ENCODE measurements at regions not wholly inside any gene's neighbourhood (a gene's known extent, or its start where the extent isn't known, plus 50 kb on each side); places are given as distances from the start of the nearest gene placed in this dataset.

DNA sequence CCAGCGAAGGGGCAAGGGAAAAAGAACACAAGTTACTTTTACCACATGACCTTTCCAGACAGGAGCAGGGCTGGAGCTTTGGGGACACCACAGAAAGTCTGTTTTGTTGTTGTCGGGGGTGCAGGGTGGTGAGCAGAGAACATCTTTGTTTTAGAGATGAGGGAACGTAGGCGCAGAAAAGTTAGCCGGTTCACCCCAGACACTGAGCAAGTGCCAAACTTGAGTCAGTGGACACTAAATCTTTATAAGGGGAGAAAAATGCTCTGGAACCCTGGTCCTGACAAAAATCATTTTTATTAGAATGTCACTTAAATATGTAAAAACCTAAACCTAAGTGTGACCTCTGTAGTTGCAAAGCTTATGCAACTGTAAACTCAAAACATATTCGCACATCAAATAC is 126.4 kb upstream of the GAS1 start:
- peak overlapping the region; percentile 84 to 89 (median 86) for H3K27ac Mint-ChIP-seq
- no peak overlapping the region for H3K4me3 Mint-ChIP-seq
- no peaks in the 10 kb centered on the region for H3K36me3 Mint-ChIP-seq (ENCODE audit: low read depth)
- peaks cover 4% of the 10 kb centered on the region for H3K9me3 Mint-ChIP-seq
- H3K27me3 Mint-ChIP-seq (ENCODE audit: low read depth) = no peaks in the 10 kb centered on the region
- peaks cover 35% of the 10 kb centered on the region for H3K4me1 Mint-ChIP-seq
- TF ChIP-seq, protein P1, sequence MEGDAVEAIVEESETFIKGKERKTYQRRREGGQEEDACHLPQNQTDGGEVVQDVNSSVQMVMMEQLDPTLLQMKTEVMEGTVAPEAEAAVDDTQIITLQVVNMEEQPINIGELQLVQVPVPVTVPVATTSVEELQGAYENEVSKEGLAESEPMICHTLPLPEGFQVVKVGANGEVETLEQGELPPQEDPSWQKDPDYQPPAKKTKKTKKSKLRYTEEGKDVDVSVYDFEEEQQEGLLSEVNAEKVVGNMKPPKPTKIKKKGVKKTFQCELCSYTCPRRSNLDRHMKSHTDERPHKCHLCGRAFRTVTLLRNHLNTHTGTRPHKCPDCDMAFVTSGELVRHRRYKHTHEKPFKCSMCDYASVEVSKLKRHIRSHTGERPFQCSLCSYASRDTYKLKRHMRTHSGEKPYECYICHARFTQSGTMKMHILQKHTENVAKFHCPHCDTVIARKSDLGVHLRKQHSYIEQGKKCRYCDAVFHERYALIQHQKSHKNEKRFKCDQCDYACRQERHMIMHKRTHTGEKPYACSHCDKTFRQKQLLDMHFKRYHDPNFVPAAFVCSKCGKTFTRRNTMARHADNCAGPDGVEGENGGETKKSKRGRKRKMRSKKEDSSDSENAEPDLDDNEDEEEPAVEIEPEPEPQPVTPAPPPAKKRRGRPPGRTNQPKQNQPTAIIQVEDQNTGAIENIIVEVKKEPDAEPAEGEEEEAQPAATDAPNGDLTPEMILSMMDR (IDR thresholded peaks at IDR 0.05; ENCODE audit: unreplicated experiment in 3 of 3) = no peak

DNA sequence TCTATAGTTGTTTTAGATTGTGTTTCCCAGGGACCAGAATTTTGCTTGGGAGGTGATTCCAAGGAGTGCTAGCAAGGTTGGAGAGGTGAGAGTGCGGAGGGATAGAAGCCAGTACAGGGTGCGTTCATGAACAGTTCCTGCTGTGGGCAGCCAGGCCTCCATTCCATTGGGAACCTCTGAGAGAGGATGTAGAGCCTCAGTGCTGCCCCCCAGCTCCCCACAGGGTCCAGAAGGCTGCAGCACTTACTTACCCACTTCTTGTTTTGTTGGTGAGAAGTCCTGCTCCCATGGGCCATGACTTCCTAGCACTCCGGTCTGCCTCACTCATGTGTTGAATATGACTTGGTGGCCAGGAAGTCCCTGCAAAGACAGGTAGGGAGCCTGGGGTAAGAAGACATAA is 128.2 kb upstream of the GAS1 start:
- no peaks in the 10 kb centered on the region for H3K36me3 Mint-ChIP-seq (ENCODE audit: low read depth)
- TF ChIP-seq, protein P1 (IDR thresholded peaks at IDR 0.05; ENCODE audit: unreplicated experiment in 3 of 3) = no peak
- H3K27me3 Mint-ChIP-seq (ENCODE audit: low read depth) = no peaks in the 10 kb centered on the region

DNA sequence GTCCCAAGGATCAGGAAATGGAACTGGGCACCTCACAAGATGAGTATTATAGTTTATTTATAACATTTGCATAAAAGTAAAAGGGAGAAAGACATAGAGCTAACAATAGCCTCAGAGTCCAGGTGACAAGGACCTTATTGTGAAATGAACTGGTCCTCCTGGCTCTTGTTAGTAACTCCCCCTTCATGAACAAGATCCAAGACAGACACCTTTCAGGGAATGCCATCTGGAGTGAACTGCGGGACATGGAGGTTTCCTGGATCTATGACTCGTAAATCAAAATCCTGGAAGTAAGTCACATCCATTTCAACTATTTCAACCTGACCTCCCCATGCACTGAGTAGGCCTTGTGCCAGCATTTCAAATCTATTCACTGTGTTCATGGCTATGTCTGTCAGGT is 129.5 kb upstream of the GAS1 start:
- Mint-ChIP-seq H3K9me3 (peaks cover 20% of the 10 kb centered on the region), H3K4me3 (no peak overlapping the region), H3K4me1 (peaks cover 33% of the 10 kb centered on the region), H3K27ac (peak overlapping the region in 1 of 3 experiments; percentile 64), H3K36me3 (ENCODE audit: low read depth) (no peaks in the 10 kb centered on the region), H3K27me3 (ENCODE audit: low read depth) (no peaks in the 10 kb centered on the region)
- TF ChIP-seq, protein P1 (IDR thresholded peaks at IDR 0.05; ENCODE audit: unreplicated experiment in 3 of 3) = no peak

More for the DNA sequence above, 128.2 kb upstream of the GAS1 start:
- Mint-ChIP-seq H3K9me3 (peaks cover 17% of the 10 kb centered on the region), H3K4me1 (peaks cover 28% of the 10 kb centered on the region), H3K27ac (peak overlapping the region in 1 of 3 experiments; percentile 34), H3K4me3 (no peak overlapping the region)

DNA sequence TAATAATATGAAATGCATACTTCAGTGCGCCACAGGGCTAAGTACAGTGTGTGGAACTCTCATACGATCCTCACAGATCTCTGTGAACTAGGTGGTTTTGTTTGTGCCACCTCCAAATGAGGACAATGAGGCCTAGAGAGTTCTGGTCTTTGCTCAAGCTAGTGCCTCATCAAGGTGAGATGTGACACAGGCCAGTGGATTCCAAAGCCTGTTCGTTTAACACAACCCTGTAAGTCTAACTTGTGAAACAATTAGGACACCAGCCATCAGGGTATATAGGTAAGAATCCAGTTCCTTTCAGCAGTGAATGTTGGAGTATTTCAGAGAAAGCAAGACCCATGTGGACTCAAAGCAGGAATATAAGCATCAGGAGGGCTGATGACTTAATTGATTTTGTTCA is 130.7 kb upstream of the GAS1 start:
- H3K9me3 Mint-ChIP-seq = peaks cover 20% of the 10 kb centered on the region
- TF ChIP-seq, protein P1 (IDR thresholded peaks at IDR 0.05; ENCODE audit: unreplicated experiment in 3 of 3) = no peak
- H3K4me1 Mint-ChIP-seq = peaks cover 40% of the 10 kb centered on the region
- no peak overlapping the region for H3K27ac Mint-ChIP-seq
- no peaks in the 10 kb centered on the region for H3K27me3 Mint-ChIP-seq (ENCODE audit: low read depth)
- no peak overlapping the region for H3K4me3 Mint-ChIP-seq
- H3K36me3 Mint-ChIP-seq (ENCODE audit: low read depth) = no peaks in the 10 kb centered on the region

DNA sequence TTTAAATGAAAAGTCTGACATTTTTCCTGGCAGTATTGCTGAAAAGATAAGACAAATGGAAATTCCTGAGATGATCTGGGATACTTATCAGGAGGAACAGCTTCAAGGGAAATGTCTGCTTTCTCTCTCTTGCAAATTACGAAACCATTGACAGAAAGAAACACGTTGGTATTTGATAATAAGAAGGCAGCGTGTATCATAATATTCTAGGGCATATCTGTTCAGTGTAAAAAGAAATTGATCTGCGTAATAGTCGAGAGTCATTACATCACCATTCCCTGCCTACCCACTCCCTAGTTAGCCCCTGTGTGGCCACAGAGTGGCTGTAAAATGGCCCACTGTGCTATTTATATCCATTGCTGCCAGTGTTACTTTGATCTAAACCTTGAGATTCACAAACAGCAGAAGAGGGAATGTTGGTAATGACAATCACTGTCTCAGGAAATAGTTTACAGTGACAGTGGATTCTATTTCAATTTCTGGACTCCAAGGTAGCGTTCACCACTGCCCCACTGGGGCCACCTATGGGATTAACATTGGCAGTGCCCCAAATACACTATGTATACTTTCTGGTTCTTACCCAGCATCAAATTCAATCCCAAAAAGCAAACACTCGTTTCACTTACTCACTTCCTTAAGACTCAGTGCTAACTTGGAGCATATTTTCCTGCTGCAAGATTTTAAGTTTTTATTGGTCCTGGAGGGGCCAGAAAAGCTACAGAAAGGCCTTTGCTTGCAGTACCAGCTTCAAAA is 133.4 kb upstream of the GAS1 start:
- TF ChIP-seq, protein P1 (IDR thresholded peaks at IDR 0.05; ENCODE audit: unreplicated experiment in 3 of 3) = no peak
- Mint-ChIP-seq H3K4me1 (peaks cover 46% of the 10 kb centered on the region), H3K27me3 (ENCODE audit: low read depth) (no peaks in the 10 kb centered on the region), H3K27ac (peak overlapping the region; percentile 42 to 93 (median 80)), H3K36me3 (ENCODE audit: low read depth) (no peaks in the 10 kb centered on the region), H3K9me3 (peaks cover 20% of the 10 kb centered on the region), H3K4me3 (no peak overlapping the region)

DNA sequence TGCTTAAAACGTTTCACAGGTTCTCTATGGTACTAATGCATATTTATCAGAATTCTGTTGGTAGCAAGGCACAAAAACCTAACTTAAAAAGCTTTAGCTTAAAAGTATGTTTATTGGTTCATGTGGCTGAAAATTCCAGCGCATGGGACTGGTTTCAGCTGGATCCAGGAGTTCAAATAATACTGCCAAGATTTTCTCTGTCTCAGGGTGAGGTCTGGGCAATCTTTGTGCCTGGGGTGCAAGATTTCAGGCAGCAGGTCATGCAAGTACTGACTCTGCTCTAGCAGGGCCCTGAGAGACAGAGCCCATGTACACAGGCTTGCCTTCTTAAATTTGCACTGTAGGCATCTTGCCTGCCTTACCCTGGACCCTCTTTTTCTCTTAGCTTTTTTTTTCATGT is 134.2 kb upstream of the GAS1 start:
- Mint-ChIP-seq H3K4me1 (peaks cover 49% of the 10 kb centered on the region), H3K27me3 (ENCODE audit: low read depth) (no peaks in the 10 kb centered on the region), H3K4me3 (no peak overlapping the region), H3K9me3 (peaks cover 21% of the 10 kb centered on the region), H3K36me3 (ENCODE audit: low read depth) (peaks cover under 1% of the 10 kb centered on the region), H3K27ac (peak overlapping the region in 2 of 3 experiments; percentile 42 to 93)
- TF ChIP-seq, protein P1 (IDR thresholded peaks at IDR 0.05; ENCODE audit: unreplicated experiment in 3 of 3) = no peak
